Epithelial cell of esophagus (primary cell): ENCODE measurements at regions not wholly inside any gene's neighbourhood (a gene's known extent, or its start where the extent isn't known, plus 50 kb on each side); places are given as distances from the start of the nearest gene placed in this dataset.

Experiments used
- DNase-seq: peaks from one replicate; pipeline ENCODE4 v3.0.0; 2010; ENCODE audit warnings: low read depth
- H3K4me3 ChIP-seq: 2 replicates; pipeline ENCODE4 v1.5.1; 2011; ENCODE audit warnings: mild to moderate bottlenecking, low read length, control low read depth
- CTCF ChIP-seq: IDR thresholded peaks from 2 replicates; pipeline ENCODE4 v1.5.1; 2011; ENCODE audit warnings: low read depth, mild to moderate bottlenecking, low read length, control low read depth, inconsistent platforms; ENCODE audit not compliant: insufficient read depth; ENCODE audit errors: missing control alignments

- H3K4me3 ChIP-seq = peak overlapping the region; percentile 46
- DNase-seq = peak; percentile 33
- no peak for TF ChIP-seq CTCF
Measured at GRCh38 chr2:118223992-118224894, 136.0 kb downstream of the INSIG2 start.

GRCh38 chr2:118223511-118223991 lies 135.3 kb downstream of the INSIG2 start:
- no peak for DNase-seq
- H3K4me3 ChIP-seq = peak overlapping the region; percentile 46
- TF ChIP-seq CTCF = no peak

- DNase-seq = no peak
- no peak overlapping the region for H3K4me3 ChIP-seq
- no peak for TF ChIP-seq CTCF
Measured at GRCh38 chr2:118222672-118223421, 134.6 kb downstream of the INSIG2 start.

GRCh38 chr2:118222273-118222594 lies 134.0 kb downstream of the INSIG2 start:
- no peak overlapping the region for H3K4me3 ChIP-seq
- no peak for DNase-seq
- TF ChIP-seq CTCF = no peak

GRCh38 chr2:118221536-118222272 lies 133.4 kb downstream of the INSIG2 start:
- peak; percentile 80 for DNase-seq
- TF ChIP-seq CTCF = peak; percentile 74
- no peak overlapping the region for H3K4me3 ChIP-seq

GRCh38 chr2:118219611-118220010 lies 131.3 kb downstream of the INSIG2 start:
- DNase-seq = no peak
- no peak for TF ChIP-seq CTCF
- no peak overlapping the region for H3K4me3 ChIP-seq
